Lower lobe of right lung (tissue), 2 donors: ENCODE measurements at regions not wholly inside any gene's neighbourhood (a gene's known extent, or its start where the extent isn't known, plus 50 kb on each side); places are given as distances from the start of the nearest gene placed in this dataset.

Experiments
- ATAC-seq, 2 donors: fragments of 200-7000 bp; cut with Tn5 transposase; one replicate each; pipeline ENCODE4 v1.9.1; 2020 to 2022; ENCODE audit warnings: mild to moderate bottlenecking in 2 of 2, moderate library complexity in 2 of 2
- DNase-seq: peaks from one replicate; pipeline ENCODE4 v3.0.0-alpha.2; 2020
- H3K27ac ChIP-seq: fragments of 200-600 bp; one replicate; pipeline ENCODE4 v1.8.0; 2022
- H3K27me3 ChIP-seq: fragments of 200-600 bp; one replicate; pipeline ENCODE4 v1.8.0; 2022; ENCODE audit warnings: low read depth
- H3K36me3 ChIP-seq: fragments of 200-600 bp; one replicate; pipeline ENCODE4 v1.8.0; 2022; ENCODE audit warnings: mild to moderate bottlenecking
- H3K4me1 ChIP-seq: fragments of 200-600 bp; one replicate; pipeline ENCODE4 v1.8.0; 2022
- H3K4me3 ChIP-seq: fragments of 200-600 bp; one replicate; pipeline ENCODE4 v1.8.0; 2022; ENCODE audit warnings: mild to moderate bottlenecking
- H3K9me3 ChIP-seq: fragments of 200-600 bp; one replicate; pipeline ENCODE4 v1.8.0; 2022
- intact Hi-C: fragments of 100-400 bp; cut with DNase I; formaldehyde crosslinking; loops from one replicate; pipeline ENCODE4 v1.11.0; 2022
- TF ChIP-seq, protein P1 (sequence below): fragments of 200-600 bp; IDR thresholded peaks from one replicate; pipeline ENCODE4 v1.8.0; 2022; ENCODE audit warnings: antibody characterized with exemption, mild to moderate bottlenecking
- donor health status: DM: no; HTN: yes; CAD: no; lungs with severe emphysema.

DNA sequence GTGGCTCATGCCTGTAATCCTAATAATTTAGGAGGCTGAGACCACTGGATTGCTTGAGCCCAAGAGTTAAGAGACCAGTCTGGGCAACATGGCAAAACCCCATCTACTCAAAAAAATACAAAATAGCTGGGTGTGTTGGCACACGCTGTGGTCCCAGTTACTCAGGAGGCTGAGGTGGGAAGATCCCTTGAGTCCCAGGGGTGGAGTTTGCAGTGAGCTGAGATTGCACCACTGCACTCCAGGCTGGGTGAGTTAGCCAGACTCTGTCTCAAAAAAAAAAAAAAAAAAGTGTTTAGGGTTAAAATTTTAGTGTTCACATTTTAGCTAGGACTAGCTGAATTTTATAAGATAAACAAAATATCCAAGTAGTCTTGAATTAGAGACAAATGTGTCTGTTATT lies 1340.1 kb upstream of the EPHA6 start:
- H3K27me3 ChIP-seq, result no peaks in the 10 kb centered on the region
- TF ChIP-seq, protein P1, sequence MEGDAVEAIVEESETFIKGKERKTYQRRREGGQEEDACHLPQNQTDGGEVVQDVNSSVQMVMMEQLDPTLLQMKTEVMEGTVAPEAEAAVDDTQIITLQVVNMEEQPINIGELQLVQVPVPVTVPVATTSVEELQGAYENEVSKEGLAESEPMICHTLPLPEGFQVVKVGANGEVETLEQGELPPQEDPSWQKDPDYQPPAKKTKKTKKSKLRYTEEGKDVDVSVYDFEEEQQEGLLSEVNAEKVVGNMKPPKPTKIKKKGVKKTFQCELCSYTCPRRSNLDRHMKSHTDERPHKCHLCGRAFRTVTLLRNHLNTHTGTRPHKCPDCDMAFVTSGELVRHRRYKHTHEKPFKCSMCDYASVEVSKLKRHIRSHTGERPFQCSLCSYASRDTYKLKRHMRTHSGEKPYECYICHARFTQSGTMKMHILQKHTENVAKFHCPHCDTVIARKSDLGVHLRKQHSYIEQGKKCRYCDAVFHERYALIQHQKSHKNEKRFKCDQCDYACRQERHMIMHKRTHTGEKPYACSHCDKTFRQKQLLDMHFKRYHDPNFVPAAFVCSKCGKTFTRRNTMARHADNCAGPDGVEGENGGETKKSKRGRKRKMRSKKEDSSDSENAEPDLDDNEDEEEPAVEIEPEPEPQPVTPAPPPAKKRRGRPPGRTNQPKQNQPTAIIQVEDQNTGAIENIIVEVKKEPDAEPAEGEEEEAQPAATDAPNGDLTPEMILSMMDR, result no peak
- H3K4me1 ChIP-seq, result no peaks in the 10 kb centered on the region
- DNase-seq (no peak), ATAC-seq (no peak)
- no peak overlapping the region for H3K4me3 ChIP-seq
- H3K27ac ChIP-seq, result no peak overlapping the region
- intact Hi-C loops, result no loop called here
- H3K9me3 ChIP-seq, result no peaks in the 10 kb centered on the region
- H3K36me3 ChIP-seq, result no peaks in the 10 kb centered on the region

DNA sequence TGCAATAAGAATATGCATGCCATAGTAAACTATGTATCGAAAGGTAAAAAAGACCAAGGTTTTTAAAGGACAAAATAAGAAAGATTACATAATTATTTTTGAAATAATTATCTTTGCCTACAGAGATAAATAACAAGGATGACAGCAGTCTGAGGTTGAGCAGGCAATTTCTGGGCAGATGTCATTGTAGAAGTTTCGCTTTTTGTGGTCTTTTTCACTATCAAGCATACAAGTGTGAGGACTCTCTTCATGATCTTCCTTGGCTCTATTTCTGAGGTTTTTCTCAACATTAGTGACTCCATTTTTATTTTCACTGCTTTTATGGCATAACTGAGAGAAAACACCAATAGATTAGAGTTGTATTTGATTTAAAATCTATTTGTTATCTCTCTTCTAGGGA lies 1337.9 kb upstream of the EPHA6 start:
- Histone ChIP-seq H3K27me3 (no peaks in the 10 kb centered on the region), H3K27ac (no peak overlapping the region), H3K36me3 (no peaks in the 10 kb centered on the region), H3K9me3 (no peaks in the 10 kb centered on the region), H3K4me1 (no peaks in the 10 kb centered on the region), H3K4me3 (no peak overlapping the region)
- intact Hi-C loops, result no loop called here
- DNase-seq, result no peak
- ATAC-seq, result no peak
- TF ChIP-seq, protein P1, result no peak

DNA sequence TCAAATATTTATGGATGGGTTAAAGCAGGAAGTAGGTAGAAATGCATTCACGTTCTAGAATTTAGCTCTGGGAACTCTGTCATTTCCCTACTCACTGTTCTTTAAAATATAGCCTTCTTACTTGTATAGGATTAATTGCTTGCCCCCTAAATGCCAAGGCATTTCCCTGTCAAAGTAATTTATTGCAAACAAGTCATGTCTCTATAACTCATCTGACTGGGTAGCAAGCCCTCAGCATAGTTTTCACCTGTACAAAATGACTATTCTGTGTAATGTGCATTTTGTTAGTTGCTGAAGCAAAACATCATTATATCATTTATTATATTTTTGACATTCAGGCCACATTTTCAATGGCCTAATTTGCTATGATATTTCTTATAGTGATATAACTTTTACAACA lies 1308.2 kb upstream of the EPHA6 start:
- Histone ChIP-seq H3K36me3 (no peaks in the 10 kb centered on the region), H3K4me1 (no peaks in the 10 kb centered on the region), H3K27me3 (no peaks in the 10 kb centered on the region), H3K4me3 (no peak overlapping the region), H3K27ac (no peak overlapping the region), H3K9me3 (no peaks in the 10 kb centered on the region)
- intact Hi-C loops, result no loop called here
- DNase-seq (no peak), ATAC-seq (no peak)
- TF ChIP-seq, protein P1, result no peak

DNA sequence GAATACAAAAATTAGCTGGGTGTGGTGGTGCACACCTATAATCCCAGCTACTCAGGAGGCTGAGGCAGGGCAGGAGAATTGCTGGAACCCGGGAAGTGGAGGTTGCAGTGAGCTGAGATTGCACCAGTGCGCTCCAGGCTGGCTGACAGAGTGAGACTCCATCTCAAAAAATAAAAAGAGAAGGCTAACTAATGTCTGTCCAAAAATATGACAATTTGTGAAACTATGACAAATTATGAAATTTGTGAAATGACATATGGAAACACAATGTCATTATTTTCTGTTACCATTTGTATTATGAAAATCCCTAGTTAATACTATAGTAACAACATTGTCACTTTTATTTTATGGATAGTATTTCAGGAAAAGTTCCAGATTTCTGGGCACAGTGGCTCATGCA lies 1306.3 kb upstream of the EPHA6 start:
- no peaks in the 10 kb centered on the region for H3K27me3 ChIP-seq
- H3K27ac ChIP-seq, result no peak overlapping the region
- TF ChIP-seq, protein P1, result no peak
- no peak for ATAC-seq
- H3K4me3 ChIP-seq, result no peak overlapping the region
- H3K9me3 ChIP-seq, result no peaks in the 10 kb centered on the region
- H3K4me1 ChIP-seq, result no peaks in the 10 kb centered on the region
- DNase-seq, result no peak
- intact Hi-C loops, result no loop called here
- H3K36me3 ChIP-seq, result no peaks in the 10 kb centered on the region

DNA sequence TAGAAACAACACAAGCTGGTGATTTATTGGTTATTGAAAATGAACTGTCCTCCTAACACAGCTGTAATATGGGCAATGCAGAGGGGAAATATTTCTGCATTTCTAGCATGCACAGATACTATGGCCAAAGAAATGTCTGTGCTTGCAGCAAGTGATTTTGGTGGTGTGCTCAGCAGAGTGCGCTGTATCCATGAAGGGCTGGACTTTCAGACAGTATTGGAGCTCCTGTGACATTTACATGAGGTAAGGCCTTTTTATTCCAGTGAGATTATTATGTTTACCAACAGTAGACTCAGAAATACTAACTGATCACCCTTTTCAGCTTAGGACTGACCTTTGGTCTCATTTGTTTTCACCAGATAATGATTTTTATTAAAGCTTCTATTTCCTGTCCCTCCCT lies 1302.6 kb upstream of the EPHA6 start:
- TF ChIP-seq, protein P1, result no peak

DNA sequence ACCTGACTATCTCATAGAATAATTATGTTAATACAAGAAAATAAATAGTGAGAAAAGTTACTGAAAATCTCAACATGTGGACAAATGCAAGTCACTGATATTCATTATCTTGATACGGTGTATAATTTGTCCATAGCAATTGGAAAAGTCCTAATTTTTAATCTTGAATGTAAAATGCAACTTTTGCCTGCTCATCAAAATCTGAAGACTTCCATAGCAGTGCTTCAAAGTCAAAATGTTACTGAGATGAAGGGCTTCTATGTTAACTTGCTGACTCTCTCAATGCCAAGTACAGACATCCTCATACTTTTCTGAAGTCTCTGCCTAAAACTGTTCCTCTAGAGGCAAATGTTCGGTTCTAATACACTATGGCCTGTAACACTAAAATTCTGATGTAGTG lies 1300.1 kb upstream of the EPHA6 start:
- no peaks in the 10 kb centered on the region for H3K27me3 ChIP-seq
- ATAC-seq (no peak), DNase-seq (no peak)
- TF ChIP-seq, protein P1, result no peak
- intact Hi-C loops, result no loop called here
- no peak overlapping the region for H3K27ac ChIP-seq
- no peak overlapping the region for H3K4me3 ChIP-seq
- no peaks in the 10 kb centered on the region for H3K4me1 ChIP-seq
- H3K36me3 ChIP-seq, result no peaks in the 10 kb centered on the region
- H3K9me3 ChIP-seq, result no peaks in the 10 kb centered on the region

More for the DNA sequence above, 1302.6 kb upstream of the EPHA6 start:
- no peak for ATAC-seq
- Histone ChIP-seq H3K27me3 (no peaks in the 10 kb centered on the region), H3K36me3 (no peaks in the 10 kb centered on the region), H3K4me1 (no peaks in the 10 kb centered on the region), H3K9me3 (no peaks in the 10 kb centered on the region), H3K4me3 (no peak overlapping the region), H3K27ac (no peak overlapping the region)
- no peak for DNase-seq
- intact Hi-C loops, result no loop called here
